Ovary (tissue), 7 donors: ENCODE measurements at regions not wholly inside any gene's neighbourhood (a gene's known extent, or its start where the extent isn't known, plus 50 kb on each side); places are given as distances from the start of the nearest gene placed in this dataset.

Experiments used
- DNase-seq, 5 donors: peaks; one replicate each; pipeline ENCODE4 v3.0.0-alpha.2; 2019 to 2020
- H3K27ac ChIP-seq, 2 donors: fragments of 200-600 bp; one replicate each; pipeline versions ENCODE4 v1.5.1 to v1.8.0; 2019 to 2022
- H3K27me3 ChIP-seq: fragments of 200-600 bp; one replicate; pipeline ENCODE4 v1.8.0; 2022
- H3K36me3 ChIP-seq: fragments of 200-600 bp; sonication (generic); one replicate; pipeline ENCODE4 v1.5.1; 2019
- H3K4me1 ChIP-seq: one replicate; pipeline ENCODE4 v1.8.1; 2013; ENCODE audit warnings: mild to moderate bottlenecking, moderate library complexity; ENCODE audit not compliant: insufficient read depth
- H3K4me3 ChIP-seq: fragments of 200-600 bp; sonication (generic); one replicate; pipeline ENCODE4 v1.5.1; 2017
- H3K9me3 ChIP-seq, 2 donors: fragments of 200-600 bp in 1 of 2; sonication (generic) in 1 of 2; one replicate each; pipeline versions ENCODE4 v1.5.1 to v1.8.1; 2013 to 2019; ENCODE audit warnings: mild to moderate bottlenecking in 1 of 2, moderate library complexity in 1 of 2
- EP300 ChIP-seq: sonication (generic); formaldehyde crosslinking; IDR thresholded peaks from one replicate; pipeline ENCODE4 v1.6.1; 2017; ENCODE audit warnings: antibody characterized with exemption
- POLR2A ChIP-seq: fragments of 450-650 bp; IDR thresholded peaks from one replicate; pipeline ENCODE4 v1.6.1; 2017; ENCODE audit warnings: antibody characterized with exemption, mild to moderate bottlenecking, moderate library complexity
- WGBS, 3 donors: extraction: QIAGEN DNeasy Blood & Tissue Kit in 1 of 3; methylation state at CpG; one replicate each; pipeline versions ENCODE4 v1.1.5 to v1.1.7; 2013 to 2017; 5-methylcytosine and 5-hydroxymethylcytosine counted together
- intact Hi-C, 4 donors: fragments of 100-400 bp; cut with DNase I; formaldehyde crosslinking; loops; one replicate each; pipeline versions ENCODE4 v1.11.0 to v1.15.1; 2022 to 2023
- TF ChIP-seq, protein P1 (sequence below), 3 donors: fragments of 450-650 bp in 2 of 3; fragments of 200-600 bp in 1 of 3; IDR thresholded peaks; one replicate each; pipeline versions ENCODE4 v1.5.1 to v1.8.0; 2016 to 2022; ENCODE audit warnings: antibody characterized with exemption in 3 of 3, mild to moderate bottlenecking in 1 of 3
- donor health status: DM: no; HTN: no; CAD: no; lungs with moderate emphysema.
- donor health status: DM: no; HTN: no; CAD: no.
- donor health status: Bipolar disorder and iron deficiency.
- donor health status: DM: no; HTN: no; CAD: no.
- donor health status: DM: yes; HTN: yes; CAD: no.

DNA sequence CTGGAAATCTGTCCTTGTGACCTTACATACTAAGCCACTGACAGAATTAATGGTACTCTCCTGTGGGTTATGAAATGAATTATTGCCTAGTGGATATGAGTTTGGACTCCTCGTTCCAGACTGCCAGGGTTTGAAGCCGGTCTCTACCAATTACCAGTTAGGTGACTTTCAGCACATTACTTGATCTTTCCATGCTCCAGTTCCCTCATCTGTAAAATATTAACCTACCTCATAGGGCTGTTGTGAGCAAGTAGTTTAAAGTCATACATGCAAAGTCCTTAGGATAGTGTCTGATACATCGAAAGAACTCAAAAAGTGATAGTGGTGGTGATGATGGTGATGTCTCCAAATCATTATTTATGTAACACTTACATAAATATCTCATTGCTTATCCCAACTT is 373.5 kb upstream of the ARX start:
- Histone ChIP-seq H3K4me3 (no peak overlapping the region), H3K27me3 (no peaks in the 10 kb centered on the region), H3K27ac (no peak overlapping the region), H3K9me3 (no peaks in the 10 kb centered on the region), H3K36me3 (no peaks in the 10 kb centered on the region), H3K4me1 (no peaks in the 10 kb centered on the region)
- intact Hi-C loops = no loop called here
- TF ChIP-seq, protein P1, sequence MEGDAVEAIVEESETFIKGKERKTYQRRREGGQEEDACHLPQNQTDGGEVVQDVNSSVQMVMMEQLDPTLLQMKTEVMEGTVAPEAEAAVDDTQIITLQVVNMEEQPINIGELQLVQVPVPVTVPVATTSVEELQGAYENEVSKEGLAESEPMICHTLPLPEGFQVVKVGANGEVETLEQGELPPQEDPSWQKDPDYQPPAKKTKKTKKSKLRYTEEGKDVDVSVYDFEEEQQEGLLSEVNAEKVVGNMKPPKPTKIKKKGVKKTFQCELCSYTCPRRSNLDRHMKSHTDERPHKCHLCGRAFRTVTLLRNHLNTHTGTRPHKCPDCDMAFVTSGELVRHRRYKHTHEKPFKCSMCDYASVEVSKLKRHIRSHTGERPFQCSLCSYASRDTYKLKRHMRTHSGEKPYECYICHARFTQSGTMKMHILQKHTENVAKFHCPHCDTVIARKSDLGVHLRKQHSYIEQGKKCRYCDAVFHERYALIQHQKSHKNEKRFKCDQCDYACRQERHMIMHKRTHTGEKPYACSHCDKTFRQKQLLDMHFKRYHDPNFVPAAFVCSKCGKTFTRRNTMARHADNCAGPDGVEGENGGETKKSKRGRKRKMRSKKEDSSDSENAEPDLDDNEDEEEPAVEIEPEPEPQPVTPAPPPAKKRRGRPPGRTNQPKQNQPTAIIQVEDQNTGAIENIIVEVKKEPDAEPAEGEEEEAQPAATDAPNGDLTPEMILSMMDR (IDR thresholded peaks at IDR 0.05) = no peak
- TF ChIP-seq EP300 (no peak), POLR2A (no peak)
- 70 to 86% (median 82%) methylated on average over 3 of the region's 3 CpGs for WGBS, 3 donors
- DNase-seq = no peak

GRCh38 chrX:25383196-25383595 is 367.4 kb upstream of the ARX start:
- Histone ChIP-seq H3K9me3 (no peaks in the 10 kb centered on the region), H3K27ac (no peak overlapping the region), H3K27me3 (no peaks in the 10 kb centered on the region), H3K4me3 (no peak overlapping the region), H3K4me1 (no peaks in the 10 kb centered on the region), H3K36me3 (no peaks in the 10 kb centered on the region)
- DNase-seq = no peak
- intact Hi-C loops = no loop called here
- no peak for TF ChIP-seq EP300
- TF ChIP-seq, protein P1 (IDR thresholded peaks at IDR 0.05) = no peak
- 18 to 36% (median 25%) methylated on average over 3 of the region's 3 CpGs for WGBS, 3 donors

GRCh38 chrX:25356456-25356855 is 340.7 kb upstream of the ARX start:
- TF ChIP-seq EP300 (no peak), POLR2A (no peak)
- TF ChIP-seq, protein P1 (IDR thresholded peaks at IDR 0.05) = no peak
- intact Hi-C loops = no loop called here
- H3K27ac ChIP-seq = no peak overlapping the region
- no peaks in the 10 kb centered on the region for H3K27me3 ChIP-seq
- 19 to 32% (median 27%) methylated on average over 1 of the region's 1 CpG for WGBS, 3 donors
- no peak overlapping the region for H3K4me3 ChIP-seq
- H3K9me3 ChIP-seq = no peaks in the 10 kb centered on the region
- no peak for DNase-seq
- no peaks in the 10 kb centered on the region for H3K36me3 ChIP-seq
- no peaks in the 10 kb centered on the region for H3K4me1 ChIP-seq

GRCh38 chrX:25344161-25344936 is 328.6 kb upstream of the ARX start:
- no peaks in the 10 kb centered on the region for H3K9me3 ChIP-seq
- H3K4me3 ChIP-seq = no peak overlapping the region
- intact Hi-C loops = no loop called here
- no peak for DNase-seq
- 58 to 61% (median 59%) methylated on average over 7 of the region's 7 CpGs for WGBS, 3 donors
- no peaks in the 10 kb centered on the region for H3K27me3 ChIP-seq
- TF ChIP-seq, protein P1 (IDR thresholded peaks at IDR 0.05) = no peak
- TF ChIP-seq EP300 = no peak
- TF ChIP-seq POLR2A = no peak
- no peaks in the 10 kb centered on the region for H3K36me3 ChIP-seq
- H3K27ac ChIP-seq = no peak overlapping the region
- H3K4me1 ChIP-seq = no peaks in the 10 kb centered on the region
